ENCODE measurements at regions not wholly inside any gene's neighbourhood (a gene's known extent, or its start where the extent isn't known, plus 50 kb on each side); places are given as distances from the start of the nearest gene placed in this dataset.

DNA sequence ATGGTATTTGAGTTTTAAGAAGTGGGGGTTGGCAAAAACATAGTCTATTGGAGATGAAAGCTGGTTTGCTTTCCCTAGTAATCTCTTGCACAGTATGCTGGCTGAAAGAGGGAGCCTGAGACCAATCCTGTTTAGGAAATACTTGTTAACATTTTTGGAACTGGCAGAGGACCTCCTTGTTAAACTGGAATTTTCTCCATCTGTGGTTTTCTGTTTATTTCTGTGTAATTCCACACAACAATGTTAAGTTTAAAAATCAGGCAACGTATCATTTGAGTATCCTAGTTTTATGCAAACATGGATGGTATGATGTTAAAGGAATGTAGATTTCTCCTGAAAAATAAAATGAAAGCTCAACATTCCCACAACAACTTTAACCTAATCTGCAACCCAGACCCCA, 536.0 kb upstream of the TBL1XR1 start:
- WGBS, 3 donors, result 86 to 90% (median 88%) methylated on average over 1 of the region's 1 CpG
- H3K4me3 ChIP-seq, result no peak overlapping the region
- TF ChIP-seq CTCF (IDR thresholded peaks at IDR 0.05), result no peak
- intact Hi-C loops (cut with DNase I), result no loop called here
- H3K27ac ChIP-seq, result no peak overlapping the region
- H3K9me3 ChIP-seq, result no peaks in the 10 kb centered on the region
- H3K27me3 ChIP-seq (ENCODE audit: insufficient read depth in 3 of 3, low read length in 2 of 3), result no peaks in the 10 kb centered on the region
- DNase-seq (no peak), ATAC-seq (no peak)
- no peaks in the 10 kb centered on the region for H3K36me3 ChIP-seq (ENCODE audit: insufficient read depth in 1 of 2, low read depth in 1 of 2)
- H3K4me1 ChIP-seq, result peaks cover 5% of the 10 kb centered on the region

DNA sequence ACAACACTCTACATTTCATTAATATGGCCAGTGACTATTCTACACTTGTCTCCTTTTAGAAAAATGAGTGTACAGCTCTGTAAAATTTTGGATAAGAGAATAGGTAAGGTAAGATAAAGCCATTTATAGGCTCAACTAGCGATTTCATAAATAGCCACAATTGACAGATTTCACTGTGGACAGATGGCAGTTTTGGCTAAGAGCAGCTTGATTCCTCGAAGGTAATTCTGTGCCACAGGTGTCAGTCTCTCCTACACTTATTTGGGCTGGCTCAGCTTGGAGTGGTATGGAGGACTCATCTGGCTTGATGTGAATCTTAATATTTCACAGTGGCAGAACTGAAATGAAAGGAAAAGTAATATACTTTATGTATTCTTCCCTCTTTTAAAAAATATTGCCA, 536.7 kb upstream of the TBL1XR1 start:
- DNase-seq (no peak), ATAC-seq (no peak)
- TF ChIP-seq CTCF (IDR thresholded peaks at IDR 0.05), result no peak
- Histone ChIP-seq H3K36me3 (ENCODE audit: insufficient read depth in 1 of 2, low read depth in 1 of 2) (no peaks in the 10 kb centered on the region), H3K9me3 (no peaks in the 10 kb centered on the region), H3K27ac (no peak overlapping the region), H3K4me3 (no peak overlapping the region), H3K4me1 (peaks cover 5% of the 10 kb centered on the region), H3K27me3 (ENCODE audit: insufficient read depth in 3 of 3, low read length in 2 of 3) (no peaks in the 10 kb centered on the region)
- intact Hi-C loops (cut with DNase I), result no loop called here
- 32 to 62% (median 34%) methylated on average over 2 of the region's 2 CpGs for WGBS, 3 donors

DNA sequence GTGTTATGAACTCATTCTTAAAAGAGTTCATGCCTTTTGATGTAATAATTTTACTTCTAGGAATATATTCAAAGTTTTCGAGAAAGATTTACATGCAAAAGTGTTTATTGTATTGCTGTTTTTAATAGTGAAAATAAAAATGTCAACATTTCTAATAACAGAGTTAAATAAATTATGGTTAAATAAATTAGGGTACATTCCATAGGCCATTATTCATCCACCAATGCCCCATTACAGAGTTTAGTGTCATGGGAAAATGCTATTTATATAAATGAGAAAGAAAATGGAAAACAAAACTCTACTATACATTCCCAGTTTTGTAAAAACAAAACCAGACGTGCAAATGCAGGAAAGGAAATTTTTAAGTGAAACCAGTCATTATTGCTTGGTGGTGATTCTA, 538.1 kb upstream of the TBL1XR1 start:
- H3K4me3 ChIP-seq, result no peak overlapping the region
- intact Hi-C loops (cut with DNase I), result no loop called here
- H3K4me1 ChIP-seq, result peaks cover under 1% of the 10 kb centered on the region
- no peaks in the 10 kb centered on the region for H3K27me3 ChIP-seq (ENCODE audit: insufficient read depth in 3 of 3, low read length in 2 of 3)
- no peak for TF ChIP-seq CTCF (IDR thresholded peaks at IDR 0.05)
- no peak for ATAC-seq
- no peaks in the 10 kb centered on the region for H3K9me3 ChIP-seq
- DNase-seq, result no peak
- no peaks in the 10 kb centered on the region for H3K36me3 ChIP-seq (ENCODE audit: insufficient read depth in 1 of 2, low read depth in 1 of 2)
- H3K27ac ChIP-seq, result no peak overlapping the region
- 92 to 98% (median 95%) methylated on average over 2 of the region's 2 CpGs for WGBS, 3 donors

DNA sequence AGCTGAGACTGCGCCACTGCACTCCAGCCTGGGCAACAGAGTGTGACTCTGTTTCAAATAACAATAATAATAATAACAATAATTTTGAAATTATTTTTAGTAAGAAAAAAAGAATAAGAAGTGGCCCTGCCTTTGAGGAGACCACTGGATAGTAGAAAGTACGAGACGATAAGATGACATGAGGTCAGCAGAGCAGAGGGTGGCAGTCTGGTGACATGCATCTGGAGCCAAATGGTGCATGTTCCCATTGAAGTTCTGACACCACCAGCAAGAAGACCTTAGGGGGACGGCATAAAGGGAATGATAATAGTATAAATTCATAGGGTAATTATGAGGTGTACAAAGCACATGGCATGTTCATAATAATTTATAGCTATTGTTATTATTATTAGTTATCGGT, 542.2 kb upstream of the TBL1XR1 start:
- DNase-seq (no peak), ATAC-seq (no peak)
- Histone ChIP-seq H3K4me3 (no peak overlapping the region), H3K4me1 (no peaks in the 10 kb centered on the region), H3K36me3 (ENCODE audit: insufficient read depth in 1 of 2, low read depth in 1 of 2) (no peaks in the 10 kb centered on the region), H3K27ac (no peak overlapping the region), H3K9me3 (no peaks in the 10 kb centered on the region), H3K27me3 (ENCODE audit: insufficient read depth in 3 of 3, low read length in 2 of 3) (no peaks in the 10 kb centered on the region)
- WGBS, 3 donors, result 94 to 99% (median 97%) methylated on average over 5 of the region's 5 CpGs
- no peak for TF ChIP-seq CTCF (IDR thresholded peaks at IDR 0.05)
- intact Hi-C loops (cut with DNase I), result no loop called here

DNA sequence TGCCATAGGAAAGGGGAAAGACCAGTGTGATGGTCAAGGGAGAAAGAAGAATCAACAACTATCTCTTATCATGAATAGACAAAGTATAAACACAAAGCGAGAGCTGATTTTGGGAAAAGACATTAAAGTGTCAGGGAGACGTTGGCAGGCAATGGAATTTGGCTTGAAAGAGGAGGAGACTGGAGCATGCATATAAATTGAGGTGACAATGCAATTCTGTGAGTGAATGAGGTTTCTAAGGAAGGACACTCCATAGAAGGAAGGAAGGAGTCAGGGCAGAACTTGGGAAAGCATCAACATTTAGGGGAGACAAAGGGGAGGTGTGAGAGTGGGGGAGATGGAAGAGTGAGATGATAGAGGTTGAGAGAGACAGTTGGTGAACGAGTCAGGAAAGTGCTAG, 543.0 kb upstream of the TBL1XR1 start:
- 80 to 85% (median 80%) methylated on average over 3 of the region's 3 CpGs for WGBS, 3 donors
- Histone ChIP-seq H3K27me3 (ENCODE audit: insufficient read depth in 3 of 3, low read length in 2 of 3) (no peaks in the 10 kb centered on the region), H3K4me3 (no peak overlapping the region), H3K9me3 (no peaks in the 10 kb centered on the region), H3K27ac (no peak overlapping the region), H3K36me3 (ENCODE audit: insufficient read depth in 1 of 2, low read depth in 1 of 2) (no peaks in the 10 kb centered on the region), H3K4me1 (no peaks in the 10 kb centered on the region)
- ATAC-seq (no peak), DNase-seq (no peak)
- TF ChIP-seq CTCF (IDR thresholded peaks at IDR 0.05), result no peak
- intact Hi-C loops (cut with DNase I), result no loop called here
